ENCODE measurements at regions not wholly inside any gene's neighbourhood (a gene's known extent, or its start where the extent isn't known, plus 50 kb on each side); places are given as distances from the start of the nearest gene placed in this dataset.

- no peak for TF ChIP-seq REST (IDR thresholded peaks at IDR 0.05)
- no peak for TF ChIP-seq USF2 (IDR thresholded peaks at IDR 0.05)
These were observed 299.8 kb upstream of the SOX14 start (continued) for GRCh38 chr3:137464341-137464740.

- no peaks in the 10 kb centered on the region for H3K9me3 ChIP-seq
- DNase-seq (ENCODE audit: low read depth in 1 of 2, low spot score in 1 of 2) (no peak), ATAC-seq (no peak), FAIRE-seq (no peak)
- WGBS (ENCODE audit: missing lambda C conversion rate), result 1% methylated on average over 7 of the region's 7 CpGs
- no peak overlapping the region for H3K4me3 ChIP-seq
- ChIA-PET POLR2A (no interaction called here), CTCF (no interaction called here)
- H3K4me1 ChIP-seq, result no peaks in the 10 kb centered on the region
- TF ChIP-seq NR3C1 (IDR thresholded peaks at IDR 0.05) (no peak), POLR2A (IDR thresholded peaks at IDR 0.05; ENCODE audit: low read length) (no peak), ELK1 (IDR thresholded peaks at IDR 0.05; ENCODE audit: low read depth, low read length) (no peak), ESRRA (IDR thresholded peaks at IDR 0.05; ENCODE audit: borderline replicate concordance, low read length) (no peak), FOSL2 (IDR thresholded peaks at IDR 0.05) (no peak), FOSL2 (CRISPR knock-in tag; IDR thresholded peaks at IDR 0.05) (no peak), KDM5A (IDR thresholded peaks at IDR 0.05) (no peak), CHD2 (IDR thresholded peaks at IDR 0.05; ENCODE audit: low read length, partially characterized antibody) (no peak), USF2 (IDR thresholded peaks at IDR 0.05) (no peak), RARB (CRISPR knock-in tag; IDR thresholded peaks at IDR 0.05) (no peak), PHF8 (IDR thresholded peaks at IDR 0.05; ENCODE audit: borderline replicate concordance, low read depth) (no peak), RNF2 (IDR thresholded peaks at IDR 0.05; ENCODE audit: borderline replicate concordance, low read depth) (no peak), TFCP2L1 (CRISPR knock-in tag; IDR thresholded peaks at IDR 0.05) (no peak), SMC3 (IDR thresholded peaks at IDR 0.05) (no peak), MAX (IDR thresholded peaks at IDR 0.05) (no peak), EHMT2 (IDR thresholded peaks at IDR 0.05; ENCODE audit: low read depth) (no peak), JUNB (IDR thresholded peaks at IDR 0.05) (no peak), CTCF (IDR thresholded peaks at IDR 0.05) (no peak), HOXA7 (CRISPR knock-in tag; IDR thresholded peaks at IDR 0.05) (no peak)
- no peak overlapping the region for H3K27ac ChIP-seq
- H3K4me2 ChIP-seq, result no peak overlapping the region
These were observed 295.7 kb upstream of the SOX14 start for GRCh38 chr3:137468446-137468845.

All from A549 (cell line).